Skeletal muscle satellite cell (primary cell): ENCODE measurements at regions not wholly inside any gene's neighbourhood (a gene's known extent, or its start where the extent isn't known, plus 50 kb on each side); places are given as distances from the start of the nearest gene placed in this dataset.

Source experiments
- H3K27me3 ChIP-seq: 2 replicates; pipeline ENCODE4 v1.7.0; 2013; ENCODE audit warnings: low read length; ENCODE audit not compliant: control insufficient read depth, insufficient read depth
- H3K36me3 ChIP-seq: 2 replicates; pipeline ENCODE4 v1.7.0; 2013; ENCODE audit warnings: mild to moderate bottlenecking, control low read depth, low read length; ENCODE audit not compliant: insufficient read depth
- H3K4me1 ChIP-seq: 2 replicates; pipeline ENCODE4 v1.7.0; 2013; ENCODE audit warnings: low read length; ENCODE audit not compliant: control insufficient read depth, insufficient read depth
- H3K4me2 ChIP-seq: 2 replicates; pipeline ENCODE4 v1.7.0; 2013; ENCODE audit warnings: mild to moderate bottlenecking, low read length
- H3K4me3 ChIP-seq: 2 replicates; pipeline ENCODE4 v1.7.0; 2013; ENCODE audit warnings: low read length
- H3K9ac ChIP-seq: 2 replicates; pipeline ENCODE4 v1.7.0; 2013; ENCODE audit warnings: mild to moderate bottlenecking, low read depth, low read length, moderate library complexity
- H3K9me3 ChIP-seq: replicated peaks from 2 replicates; pipeline ENCODE4 v1.7.0; 2013; ENCODE audit warnings: mild to moderate bottlenecking, control low read depth, low read length

- Histone ChIP-seq H3K36me3 (no peaks in the 10 kb centered on the region), H3K4me1 (no peaks in the 10 kb centered on the region), H3K4me2 (no peak overlapping the region), H3K27me3 (peaks cover 22% of the 10 kb centered on the region), H3K9ac (no peak overlapping the region), H3K4me3 (no peak overlapping the region), H3K9me3 (peaks cover under 1% of the 10 kb centered on the region)
Observed at GRCh38 chr5:56311306-56311905, 78.3 kb upstream of the ANKRD55 start.

- Histone ChIP-seq H3K27me3 (peaks cover 22% of the 10 kb centered on the region), H3K4me3 (no peak overlapping the region), H3K9me3 (peaks cover 2% of the 10 kb centered on the region)
Observed at GRCh38 chr5:56310711-56311204, 77.6 kb upstream of the ANKRD55 start.

GRCh38 chr5:56309262-56309826 is 76.2 kb upstream of the ANKRD55 start:
- H3K4me3 ChIP-seq: no peak overlapping the region
- H3K9ac ChIP-seq: no peak overlapping the region
- no peaks in the 10 kb centered on the region for H3K36me3 ChIP-seq
- peaks cover 2% of the 10 kb centered on the region for H3K9me3 ChIP-seq
- no peak overlapping the region for H3K4me2 ChIP-seq
- no peaks in the 10 kb centered on the region for H3K4me1 ChIP-seq
- peaks cover 22% of the 10 kb centered on the region for H3K27me3 ChIP-seq

More at GRCh38 chr5:56310711-56311204, 77.6 kb upstream of the ANKRD55 start:
- Histone ChIP-seq H3K36me3 (no peaks in the 10 kb centered on the region), H3K4me1 (no peaks in the 10 kb centered on the region), H3K4me2 (no peak overlapping the region), H3K9ac (no peak overlapping the region)

- no peak overlapping the region for H3K9ac ChIP-seq
- H3K4me3 ChIP-seq: no peak overlapping the region
- no peak overlapping the region for H3K4me2 ChIP-seq
- no peaks in the 10 kb centered on the region for H3K36me3 ChIP-seq
- H3K9me3 ChIP-seq: peaks cover 2% of the 10 kb centered on the region
- H3K27me3 ChIP-seq: peaks cover 16% of the 10 kb centered on the region
- no peaks in the 10 kb centered on the region for H3K4me1 ChIP-seq
Observed at GRCh38 chr5:56307714-56308333, 74.7 kb upstream of the ANKRD55 start.

- Histone ChIP-seq H3K4me2 (no peak overlapping the region), H3K9ac (no peak overlapping the region), H3K9me3 (peaks cover 2% of the 10 kb centered on the region), H3K4me3 (no peak overlapping the region), H3K4me1 (peaks cover 3% of the 10 kb centered on the region), H3K36me3 (no peaks in the 10 kb centered on the region), H3K27me3 (peaks cover 16% of the 10 kb centered on the region)
Observed at GRCh38 chr5:56306433-56307150, 73.5 kb upstream of the ANKRD55 start.

- H3K4me2 ChIP-seq: no peak overlapping the region
- H3K36me3 ChIP-seq: no peaks in the 10 kb centered on the region
- peaks cover 2% of the 10 kb centered on the region for H3K9me3 ChIP-seq
- no peak overlapping the region for H3K4me3 ChIP-seq
- peaks cover 3% of the 10 kb centered on the region for H3K4me1 ChIP-seq
- H3K27me3 ChIP-seq: peaks cover 5% of the 10 kb centered on the region
- no peak overlapping the region for H3K9ac ChIP-seq
Observed at GRCh38 chr5:56305001-56305950, 72.1 kb upstream of the ANKRD55 start.

GRCh38 chr5:56303511-56303910 is 70.4 kb upstream of the ANKRD55 start:
- no peak overlapping the region for H3K4me2 ChIP-seq
- H3K4me1 ChIP-seq: peaks cover 3% of the 10 kb centered on the region
- H3K36me3 ChIP-seq: no peaks in the 10 kb centered on the region
- no peak overlapping the region for H3K4me3 ChIP-seq
- H3K27me3 ChIP-seq: no peaks in the 10 kb centered on the region
- H3K9me3 ChIP-seq: peaks cover 2% of the 10 kb centered on the region
- H3K9ac ChIP-seq: no peak overlapping the region

- Histone ChIP-seq H3K4me1 (peaks cover 3% of the 10 kb centered on the region), H3K36me3 (no peaks in the 10 kb centered on the region), H3K27me3 (no peaks in the 10 kb centered on the region), H3K9me3 (peaks cover 2% of the 10 kb centered on the region), H3K4me2 (no peak overlapping the region), H3K9ac (no peak overlapping the region), H3K4me3 (no peak overlapping the region)
Observed at GRCh38 chr5:56302027-56302426, 68.9 kb upstream of the ANKRD55 start.

GRCh38 chr5:56301069-56301468 is 67.9 kb upstream of the ANKRD55 start:
- H3K9ac ChIP-seq: no peak overlapping the region
- no peak overlapping the region for H3K4me3 ChIP-seq
- no peaks in the 10 kb centered on the region for H3K9me3 ChIP-seq
- H3K4me2 ChIP-seq: no peak overlapping the region
- no peaks in the 10 kb centered on the region for H3K36me3 ChIP-seq
- no peaks in the 10 kb centered on the region for H3K27me3 ChIP-seq
- peaks cover 3% of the 10 kb centered on the region for H3K4me1 ChIP-seq

- no peaks in the 10 kb centered on the region for H3K27me3 ChIP-seq
- H3K4me2 ChIP-seq: no peak overlapping the region
- H3K4me1 ChIP-seq: peaks cover 3% of the 10 kb centered on the region
- no peak overlapping the region for H3K4me3 ChIP-seq
- no peaks in the 10 kb centered on the region for H3K9me3 ChIP-seq
- no peak overlapping the region for H3K9ac ChIP-seq
- no peaks in the 10 kb centered on the region for H3K36me3 ChIP-seq
Observed at GRCh38 chr5:56299212-56299611, 66.1 kb upstream of the ANKRD55 start.
